HG02973 (cell line): ENCODE measurements at regions not wholly inside any gene's neighbourhood (a gene's known extent, or its start where the extent isn't known, plus 50 kb on each side); places are given as distances from the start of the nearest gene placed in this dataset.

Source experiments
- ATAC-seq: cut with Tn5 transposase; IDR thresholded peaks from one replicate; pipeline ENCODE4 v1.9.1; 2021; ENCODE audit warnings: moderate library complexity; ENCODE audit not compliant: unreplicated experiment

DNA sequence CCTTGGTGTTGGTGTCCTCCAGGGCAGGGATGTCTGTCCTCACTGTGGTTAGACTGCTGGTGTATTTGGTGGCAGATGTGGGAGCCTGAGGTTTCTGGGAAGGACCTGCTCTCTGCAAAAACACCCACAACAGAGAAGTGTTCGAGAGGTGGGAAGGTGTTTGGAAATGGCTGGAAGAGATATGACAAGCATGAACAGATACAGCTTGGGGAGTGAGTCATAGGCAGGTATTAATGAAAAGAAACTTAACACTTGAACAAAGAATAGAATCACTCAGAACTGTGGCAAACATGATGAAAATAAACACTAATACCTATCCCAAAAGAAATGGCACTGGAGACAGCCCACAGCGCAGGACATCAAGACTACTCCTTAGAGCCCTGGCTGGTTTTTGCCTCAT is 192.4 kb upstream of the RORA start:
- ATAC-seq: no peak

GRCh38 chr15:61420546-61420945 is 191.4 kb upstream of the RORA start:
- ATAC-seq: no peak

GRCh38 chr15:61415617-61416120 is 186.6 kb upstream of the RORA start:
- no peak for ATAC-seq

- ATAC-seq: no peak
Measured at GRCh38 chr15:61411902-61412510, 182.9 kb upstream of the RORA start.

DNA sequence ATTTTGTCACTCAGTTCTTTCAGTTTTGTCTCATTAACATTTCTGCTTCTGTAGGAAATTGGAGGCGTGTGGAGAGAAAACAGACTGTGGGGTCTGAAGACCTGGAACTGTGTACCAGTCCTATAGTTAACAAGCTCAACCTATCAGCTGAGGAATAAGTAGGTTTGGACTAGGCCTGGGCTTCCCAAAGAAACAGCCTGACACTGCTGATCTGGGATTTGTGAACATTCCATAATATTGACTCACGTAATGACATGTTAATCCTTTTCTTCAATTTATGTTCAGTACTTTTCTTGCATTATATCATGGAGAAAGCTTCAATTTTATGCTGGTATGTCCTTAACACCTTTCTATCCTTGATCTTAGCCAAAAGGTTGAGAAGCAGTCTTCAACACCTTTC is 181.6 kb upstream of the RORA start:
- ATAC-seq: no peak

DNA sequence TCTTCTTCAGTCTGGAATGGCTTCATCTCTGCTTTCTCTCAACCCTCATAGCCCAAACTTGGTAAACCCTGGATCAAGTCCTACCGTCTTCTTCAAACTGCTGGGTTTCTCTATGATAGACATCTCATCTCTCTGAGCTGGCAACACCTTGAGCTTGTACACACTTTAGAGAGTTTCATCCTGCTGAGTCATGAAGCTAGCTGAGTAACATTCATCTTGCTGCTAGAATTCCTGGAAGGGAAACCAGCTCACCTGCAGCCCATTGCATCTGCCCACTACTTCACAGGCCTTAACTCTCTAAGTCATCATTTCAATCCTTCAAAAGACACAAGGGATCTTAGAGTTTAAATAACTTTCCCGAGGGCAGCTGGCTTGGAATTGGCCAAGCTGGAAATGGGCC is 175.5 kb upstream of the RORA start:
- no peak for ATAC-seq

GRCh38 chr15:61403884-61404283 is 174.8 kb upstream of the RORA start:
- no peak for ATAC-seq

DNA sequence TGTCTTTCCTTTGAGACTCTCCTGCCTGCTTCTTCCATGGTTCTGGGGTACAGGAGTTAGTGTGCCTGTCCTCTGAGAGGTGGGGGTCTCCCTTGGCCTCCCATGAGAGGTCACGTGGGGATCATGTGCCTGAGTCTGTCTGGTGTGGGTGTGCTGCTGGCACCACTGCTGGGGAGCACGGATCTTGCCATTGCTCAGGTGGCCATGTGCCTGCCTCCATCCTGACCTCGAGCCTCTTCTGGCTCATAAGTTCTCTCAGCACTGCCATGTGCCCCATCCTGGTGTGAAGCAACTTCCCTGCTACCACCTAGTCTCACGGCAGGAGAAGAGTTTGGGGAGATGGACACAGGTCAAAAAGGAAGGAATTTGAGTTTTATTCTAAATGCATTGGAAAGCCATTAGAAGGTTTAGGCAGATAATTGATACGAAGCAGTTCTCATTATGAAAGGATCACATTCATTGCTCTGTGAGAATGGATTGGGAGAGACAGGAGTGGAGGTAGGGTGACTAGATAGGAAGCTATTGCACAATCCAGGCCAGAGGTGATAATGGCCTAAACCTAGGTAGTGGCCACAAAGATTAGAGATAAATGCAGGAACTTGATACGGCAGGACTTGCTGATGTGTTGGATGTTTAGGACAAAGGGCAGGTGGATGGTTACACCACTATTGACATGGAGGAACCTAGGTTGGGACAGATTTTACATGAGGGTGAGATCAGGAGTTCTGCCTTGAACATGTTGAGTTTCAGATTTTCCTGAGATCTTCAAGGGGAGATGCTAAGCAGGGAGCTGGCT is 173.0 kb upstream of the RORA start:
- ATAC-seq: no peak

DNA sequence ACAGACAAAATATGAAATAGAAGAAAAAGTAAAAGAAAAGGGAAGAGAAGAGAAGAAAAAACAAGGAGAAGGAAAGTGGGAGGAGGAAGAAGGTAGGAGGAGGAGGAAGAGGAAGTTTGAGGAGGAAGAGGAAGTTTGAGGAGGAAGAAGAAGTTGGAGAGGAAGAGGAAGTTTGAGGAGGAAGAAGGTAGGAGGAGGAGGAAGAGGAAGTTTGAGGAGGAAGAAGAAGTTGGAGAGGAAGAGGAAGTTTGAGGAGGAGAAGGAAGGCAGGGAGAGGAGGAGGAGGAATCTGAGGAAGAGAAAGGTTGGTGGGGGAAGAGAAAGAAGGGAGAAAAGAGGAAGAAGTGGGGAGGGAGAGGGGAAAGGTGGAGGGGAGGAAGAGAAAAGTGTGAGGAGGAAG is 169.2 kb upstream of the RORA start:
- ATAC-seq: no peak

DNA sequence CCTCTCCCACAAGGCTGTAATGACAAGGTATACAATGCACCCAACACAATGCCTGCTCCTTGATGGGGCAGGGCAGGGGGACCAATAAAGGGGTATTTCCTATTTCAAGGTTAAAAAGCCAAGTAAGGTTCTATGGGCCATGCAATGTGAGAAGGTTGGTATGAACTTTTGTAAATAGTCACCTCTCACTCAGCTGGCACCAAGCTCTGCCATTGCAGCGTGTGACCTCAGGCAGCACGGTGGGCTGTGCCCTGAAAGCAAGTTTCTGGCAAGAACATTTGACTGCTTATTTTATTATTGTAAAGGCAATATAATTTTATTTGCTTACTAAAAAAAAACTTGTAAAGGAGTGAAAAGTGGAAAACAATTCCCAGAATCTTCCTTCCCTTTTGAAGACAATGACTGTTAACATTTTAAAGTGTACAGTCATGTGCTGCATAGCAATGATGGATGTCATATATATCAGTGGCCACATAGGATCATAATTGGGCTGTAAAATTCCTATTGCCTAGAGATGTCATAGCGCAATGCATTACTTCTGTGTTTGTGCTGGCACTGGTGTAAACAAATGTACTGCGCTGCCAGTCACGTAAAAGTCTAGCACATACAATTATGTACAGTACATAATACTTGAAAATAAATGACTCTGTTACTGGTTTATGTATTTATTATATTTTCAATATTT is 167.3 kb upstream of the RORA start:
- no peak for ATAC-seq

- ATAC-seq: no peak
Measured at GRCh38 chr15:61393949-61394348, 164.8 kb upstream of the RORA start.

- no peak for ATAC-seq
Measured at GRCh38 chr15:61393524-61393923, 164.4 kb upstream of the RORA start.

- ATAC-seq: no peak
Measured at GRCh38 chr15:61390138-61390537, 161.0 kb upstream of the RORA start.

DNA sequence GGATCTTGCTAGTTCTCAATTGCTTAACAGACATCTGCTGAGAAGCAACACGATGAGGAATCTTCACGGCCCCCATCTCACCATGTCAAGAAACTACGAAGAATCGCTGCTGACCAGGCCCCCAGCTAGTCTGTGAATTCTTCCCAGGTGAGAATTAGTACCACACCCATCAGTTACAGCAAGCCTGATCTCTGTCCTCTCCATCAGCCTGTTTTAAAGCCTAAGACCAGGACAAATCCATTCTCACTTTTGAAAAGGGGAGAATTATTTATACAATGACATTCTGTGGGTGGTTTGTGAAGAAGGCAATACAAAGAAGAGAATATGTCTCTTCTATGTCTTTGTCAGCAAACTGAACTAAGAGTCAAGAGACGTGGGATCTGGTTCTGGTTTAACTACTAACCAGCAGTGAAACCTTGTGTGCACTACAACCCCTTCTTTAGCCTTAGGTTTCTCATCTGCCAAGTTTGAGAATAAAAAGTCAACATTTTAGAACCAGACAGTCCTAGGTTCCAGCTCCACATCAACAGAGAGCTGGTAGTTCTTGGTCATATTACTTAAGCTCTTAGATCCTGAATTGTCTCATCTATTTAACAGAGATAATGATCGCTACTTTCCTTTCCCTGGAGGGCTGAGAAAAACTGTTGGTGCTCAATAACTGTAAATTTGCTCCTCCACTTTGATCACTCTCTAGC is 160.4 kb upstream of the RORA start:
- no peak for ATAC-seq

- ATAC-seq: no peak
Measured at GRCh38 chr15:61387675-61388074, 158.6 kb upstream of the RORA start.

DNA sequence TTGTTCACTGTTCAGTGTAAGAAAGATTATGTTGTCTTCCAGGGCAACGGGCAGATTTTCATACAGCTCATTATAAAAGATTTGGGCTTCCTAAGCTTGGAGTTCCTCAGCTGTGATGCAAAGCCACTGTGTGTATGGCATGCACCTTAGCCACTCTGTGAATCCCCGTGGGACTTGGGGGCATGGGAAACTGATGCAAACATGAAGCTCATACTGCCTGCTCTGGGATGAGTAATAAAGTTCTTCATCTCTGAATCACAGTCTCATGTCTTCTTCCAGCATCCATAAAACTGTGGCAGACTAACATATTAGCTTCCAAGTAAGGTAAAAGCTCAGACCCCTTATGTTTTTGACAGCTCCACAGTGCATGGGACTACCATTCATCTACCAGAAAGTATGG is 154.3 kb upstream of the RORA start:
- no peak for ATAC-seq

GRCh38 chr15:61382927-61383326 is 153.8 kb upstream of the RORA start:
- no peak for ATAC-seq

DNA sequence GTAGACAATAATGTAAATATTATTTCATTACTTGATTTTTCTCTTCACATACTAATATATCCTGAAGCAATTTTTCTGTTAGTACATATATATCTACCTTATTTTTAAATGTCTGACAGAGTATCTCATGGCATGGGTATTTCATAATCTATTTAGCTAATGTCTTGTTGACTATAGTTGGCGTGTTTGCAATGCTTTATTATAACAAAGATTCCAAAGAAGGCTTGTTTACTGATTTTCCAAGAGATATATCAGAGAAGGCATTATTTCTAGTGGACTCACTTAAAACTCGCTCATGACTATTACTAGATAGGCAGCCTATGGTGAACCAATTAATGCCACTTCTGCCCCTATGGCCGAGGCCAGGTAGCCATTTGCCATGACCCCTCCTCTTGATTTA is 152.4 kb upstream of the RORA start:
- no peak for ATAC-seq

DNA sequence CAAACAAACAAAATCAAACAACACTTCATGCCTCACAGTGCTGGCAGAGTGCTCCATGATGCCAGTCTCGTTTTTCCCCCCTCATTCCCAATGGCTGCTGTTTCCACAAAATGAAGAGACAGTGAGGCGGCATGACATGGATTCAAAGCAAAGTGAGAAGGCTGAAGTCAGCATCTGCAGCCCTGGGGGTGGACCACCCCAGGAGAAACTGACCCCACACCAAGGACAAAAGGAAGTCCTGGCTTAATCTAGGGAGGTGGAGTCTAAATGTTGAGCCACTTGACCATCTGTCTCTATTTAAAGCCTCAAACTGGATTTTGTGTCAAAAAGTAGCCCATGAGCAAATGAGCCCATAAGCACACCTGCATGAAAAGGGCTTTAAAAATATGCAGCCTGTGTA is 151.2 kb upstream of the RORA start:
- no peak for ATAC-seq

GRCh38 chr15:61379005-61379404 is 149.9 kb upstream of the RORA start:
- ATAC-seq: no peak

- ATAC-seq: no peak
Measured at GRCh38 chr15:61376961-61377360, 147.9 kb upstream of the RORA start.
